WTC11 (cell line): ENCODE measurements at regions not wholly inside any gene's neighbourhood (a gene's known extent, or its start where the extent isn't known, plus 50 kb on each side); places are given as distances from the start of the nearest gene placed in this dataset.
A peak's percentile ranks its signal among the peaks of the same experiment; 100 is the strongest.
"Not testable (repeated sequence)": the region's sequence is repeated elsewhere in the genome, so short reads cannot be mapped to it uniquely, and the experiment has no call there.

ENCODE experiments used
- ATAC-seq: fragments of 200-7000 bp; cut with Tn5 transposase; 2 replicates; pipeline ENCODE4 v1.10.0; 2021; ENCODE audit warnings: mild to moderate bottlenecking, moderate library complexity
- CTCF ChIA-PET: fragments of 300-600 bp; sonication (Branson Sonifier 250); formaldehyde crosslinking; loops from one replicate; lab custom pipeline; 2021; ENCODE audit warnings: antibody characterized with exemption; lab: Charles Lee
- POLR2A ChIA-PET: fragments of 350-600 bp; sonication (Branson Sonifier 250); formaldehyde crosslinking; loops from one replicate; lab custom pipeline; 2021; ENCODE audit warnings: antibody characterized with exemption; lab: Charles Lee
- DNase-seq: peaks from one replicate; pipeline ENCODE4 v3.0.0; 2021; ENCODE audit warnings: low spot score
- H3K27ac Mint-ChIP-seq: 2 replicates; pipeline ENCODE4 v1.8.0; 2021; ENCODE audit warnings: mixed read lengths
- H3K27me3 Mint-ChIP-seq: 2 replicates; pipeline ENCODE4 v1.8.0; 2021; ENCODE audit warnings: low read depth, mild to moderate bottlenecking, moderate library complexity, mixed read lengths
- H3K36me3 Mint-ChIP-seq: 2 replicates; pipeline ENCODE4 v1.8.0; 2021; ENCODE audit warnings: mixed read lengths
- H3K4me1 Mint-ChIP-seq: 2 replicates; pipeline ENCODE4 v1.8.0; 2022; ENCODE audit warnings: mixed read lengths
- H3K4me3 Mint-ChIP-seq: 2 replicates; pipeline ENCODE4 v1.8.0; 2021; ENCODE audit warnings: mild to moderate bottlenecking, moderate library complexity, mixed read lengths
- H3K9me3 Mint-ChIP-seq: 2 replicates; pipeline ENCODE4 v1.8.0; 2021; ENCODE audit warnings: mixed read lengths
- AR ChIP-seq: fragments of 250-450 bp; sonication (Bioruptor Pico); IDR thresholded peaks from 2 replicates; pipeline ENCODE4 v1.9.0; 2021; ENCODE audit warnings: mild to moderate bottlenecking
- ETV6 ChIP-seq: sonication (generic); formaldehyde crosslinking; IDR thresholded peaks from 2 replicates; pipeline ENCODE4 v1.8.1; 2022; ENCODE audit warnings: mild to moderate bottlenecking, missing genetic modification reagents
- FOXP4 ChIP-seq: sonication (generic); formaldehyde crosslinking; IDR thresholded peaks from 2 replicates; pipeline ENCODE4 v1.8.0; 2022; ENCODE audit warnings: mild to moderate bottlenecking, missing genetic modification reagents
- MXD4 ChIP-seq: fragments of 250-450 bp; sonication (Bioruptor Pico); IDR thresholded peaks from 2 replicates; pipeline ENCODE4 v1.8.0; 2021; ENCODE audit warnings: mild to moderate bottlenecking, moderate library complexity, borderline replicate concordance
- PRDM15 ChIP-seq: sonication (generic); formaldehyde crosslinking; IDR thresholded peaks from 2 replicates; pipeline ENCODE4 v1.8.0; 2022; ENCODE audit warnings: missing genetic modification reagents
- TP53 ChIP-seq: sonication (generic); formaldehyde crosslinking; IDR thresholded peaks from 2 replicates; pipeline ENCODE4 v1.8.1; 2023; ENCODE audit warnings: mild to moderate bottlenecking, missing genetic modification reagents
- ZNF396 ChIP-seq: fragments of 250-450 bp; sonication (Bioruptor Pico); IDR thresholded peaks from 2 replicates; pipeline ENCODE4 v1.8.0; 2021; ENCODE audit warnings: mild to moderate bottlenecking, moderate library complexity, borderline replicate concordance
- ZNF512 ChIP-seq: sonication (generic); formaldehyde crosslinking; IDR thresholded peaks from 2 replicates; pipeline ENCODE4 v1.8.1; 2022; ENCODE audit warnings: missing genetic modification reagents, borderline replicate concordance

- TF ChIP-seq PRDM15 (CRISPR knock-in tag) (no peak), ETV6 (CRISPR knock-in tag) (no peak)
Measured at GRCh38 chr3:144894576-144894975, 923.0 kb downstream of the DIPK2A start (continued).

- TF ChIP-seq TP53 (CRISPR knock-in tag), result no peak
- TF ChIP-seq FOXP4 (CRISPR knock-in tag), result no peak
- TF ChIP-seq, all 79 proteins: peak for 0
- Mint-ChIP-seq H3K36me3 (peaks cover 24% of the 10 kb centered on the region), H3K4me3 (no peak overlapping the region), H3K27me3 (no peaks in the 10 kb centered on the region), H3K27ac (no peak overlapping the region), H3K4me1 (no peaks in the 10 kb centered on the region), H3K9me3 (peaks cover 25% of the 10 kb centered on the region)
- DNase-seq (no peak), ATAC-seq (no peak)
- POLR2A ChIA-PET, result no interaction called here
- CTCF ChIA-PET, result no interaction called here
Measured at GRCh38 chr3:144900366-144900765, 928.7 kb downstream of the DIPK2A start.

GRCh38 chr3:144907581-144907980, 936.0 kb downstream of the DIPK2A start:
- DNase-seq, CTCF ChIA-PET, POLR2A ChIA-PET, H3K4me3 Mint-ChIP-seq, ATAC-seq, H3K4me1 Mint-ChIP-seq, H3K27me3 Mint-ChIP-seq, H3K27ac Mint-ChIP-seq: not testable (repeated sequence)
- Mint-ChIP-seq H3K36me3 (peaks cover 37% of the 10 kb centered on the region), H3K9me3 (peaks cover 74% of the 10 kb centered on the region)

- peaks cover 13% of the 10 kb centered on the region for H3K36me3 Mint-ChIP-seq
- TF ChIP-seq AR (CRISPR knock-in tag), result no peak
- TF ChIP-seq ZNF396 (CRISPR knock-in tag), result no peak
- TF ChIP-seq ZNF512 (CRISPR knock-in tag), result no peak
- no peak for TF ChIP-seq MXD4
- no peak for TF ChIP-seq FOXP4 (CRISPR knock-in tag)
- TF ChIP-seq, all 79 proteins: peak for 0
- Mint-ChIP-seq H3K27me3 (no peaks in the 10 kb centered on the region; the same call in 1 of the 2 replicates), H3K27ac (no peak overlapping the region), H3K9me3 (peaks cover 29% of the 10 kb centered on the region), H3K4me3 (no peak overlapping the region), H3K4me1 (0 out of 2 replicates have a peak, but pooled peaks cover 3% of the 10 kb centered on the region)
- ChIA-PET CTCF (no interaction called here), POLR2A (no interaction called here)
- no peak for DNase-seq
- peak; percentile 55 for ATAC-seq
Measured at GRCh38 chr3:144912968-144913367, 941.3 kb downstream of the DIPK2A start.
